H7 (cell line): ENCODE measurements at regions not wholly inside any gene's neighbourhood (a gene's known extent, or its start where the extent isn't known, plus 50 kb on each side); places are given as distances from the start of the nearest gene placed in this dataset.
A peak's percentile ranks its signal among the peaks of the same experiment; 100 is the strongest.

Source experiments
- DNase-seq: peaks from one replicate; pipeline ENCODE4 v3.0.0; 2012
- H3K27me3 ChIP-seq: 2 replicates; pipeline ENCODE4 v1.6.0; 2011; ENCODE audit warnings: mild to moderate bottlenecking, low read length; ENCODE audit not compliant: control insufficient read depth, insufficient read depth
- H3K36me3 ChIP-seq: replicated peaks from 2 replicates; pipeline ENCODE4 v1.5.1; 2011; ENCODE audit warnings: low read length; ENCODE audit not compliant: control insufficient read depth, insufficient read depth
- H3K4me3 ChIP-seq: 2 replicates; pipeline ENCODE4 v1.5.1; 2011; ENCODE audit warnings: low read depth, mild to moderate bottlenecking, control low read depth, low read length, moderate library complexity; ENCODE audit not compliant: insufficient read depth

- Histone ChIP-seq H3K4me3 (no peak overlapping the region), H3K27me3 (no peaks in the 10 kb centered on the region; the same call in 1 of the 2 replicates), H3K36me3 (no peaks in the 10 kb centered on the region)
- DNase-seq, result peak; percentile 30
These were observed 333.4 kb upstream of the TBX3 start for GRCh38 chr12:115017346-115017745.

- DNase-seq, result peak; percentile 11
- Histone ChIP-seq H3K4me3 (no peak overlapping the region), H3K36me3 (no peaks in the 10 kb centered on the region), H3K27me3 (no peaks in the 10 kb centered on the region; the same call in 1 of the 2 replicates)
These were observed 329.4 kb upstream of the TBX3 start for GRCh38 chr12:115013236-115013981.

GRCh38 chr12:115012861-115013235 is 328.9 kb upstream of the TBX3 start:
- H3K36me3 ChIP-seq, result no peaks in the 10 kb centered on the region
- no peak overlapping the region for H3K4me3 ChIP-seq
- H3K27me3 ChIP-seq, result no peaks in the 10 kb centered on the region; the same call in 1 of the 2 replicates
- DNase-seq, result no peak

GRCh38 chr12:115011703-115012102 is 327.7 kb upstream of the TBX3 start:
- Histone ChIP-seq H3K4me3 (no peak overlapping the region), H3K36me3 (no peaks in the 10 kb centered on the region), H3K27me3 (no peaks in the 10 kb centered on the region)
- no peak for DNase-seq

- Histone ChIP-seq H3K4me3 (no peak overlapping the region), H3K36me3 (no peaks in the 10 kb centered on the region), H3K27me3 (no peaks in the 10 kb centered on the region)
- DNase-seq, result no peak
These were observed 326.5 kb upstream of the TBX3 start for GRCh38 chr12:115010324-115010995.

- DNase-seq, result no peak
- Histone ChIP-seq H3K27me3 (no peaks in the 10 kb centered on the region), H3K4me3 (no peak overlapping the region), H3K36me3 (no peaks in the 10 kb centered on the region)
These were observed 325.0 kb upstream of the TBX3 start for GRCh38 chr12:115008929-115009328.

GRCh38 chr12:115004470-115005146 is 320.6 kb upstream of the TBX3 start:
- H3K36me3 ChIP-seq, result no peaks in the 10 kb centered on the region
- no peaks in the 10 kb centered on the region for H3K27me3 ChIP-seq
- DNase-seq, result no peak
- H3K4me3 ChIP-seq, result no peak overlapping the region

GRCh38 chr12:115002434-115002833 is 318.5 kb upstream of the TBX3 start:
- H3K4me3 ChIP-seq, result no peak overlapping the region
- H3K27me3 ChIP-seq, result no peaks in the 10 kb centered on the region
- no peaks in the 10 kb centered on the region for H3K36me3 ChIP-seq
- DNase-seq, result no peak

- no peaks in the 10 kb centered on the region for H3K36me3 ChIP-seq
- no peak overlapping the region for H3K4me3 ChIP-seq
- no peak for DNase-seq
- no peaks in the 10 kb centered on the region for H3K27me3 ChIP-seq
These were observed 317.7 kb upstream of the TBX3 start for GRCh38 chr12:115001571-115002180.

GRCh38 chr12:115000038-115000437 is 316.1 kb upstream of the TBX3 start:
- Histone ChIP-seq H3K4me3 (no peak overlapping the region), H3K27me3 (no peaks in the 10 kb centered on the region), H3K36me3 (no peaks in the 10 kb centered on the region)
- no peak for DNase-seq

GRCh38 chr12:114998750-114999128 is 314.8 kb upstream of the TBX3 start:
- Histone ChIP-seq H3K36me3 (no peaks in the 10 kb centered on the region), H3K27me3 (no peaks in the 10 kb centered on the region), H3K4me3 (no peak overlapping the region)
- DNase-seq, result no peak

- DNase-seq, result no peak
These were observed 314.3 kb upstream of the TBX3 start for GRCh38 chr12:114998118-114998749.

GRCh38 chr12:114996382-114996781 is 312.4 kb upstream of the TBX3 start:
- Histone ChIP-seq H3K4me3 (no peak overlapping the region), H3K36me3 (no peaks in the 10 kb centered on the region), H3K27me3 (no peaks in the 10 kb centered on the region)
- DNase-seq, result no peak

More at GRCh38 chr12:114998118-114998749, 314.3 kb upstream of the TBX3 start:
- Histone ChIP-seq H3K4me3 (no peak overlapping the region), H3K36me3 (no peaks in the 10 kb centered on the region), H3K27me3 (no peaks in the 10 kb centered on the region)

- Histone ChIP-seq H3K36me3 (no peaks in the 10 kb centered on the region), H3K27me3 (no peaks in the 10 kb centered on the region), H3K4me3 (no peak overlapping the region)
- no peak for DNase-seq
These were observed 311.9 kb upstream of the TBX3 start for GRCh38 chr12:114995891-114996290.
